ENCODE measurements at regions not wholly inside any gene's neighbourhood (a gene's known extent, or its start where the extent isn't known, plus 50 kb on each side); places are given as distances from the start of the nearest gene placed in this dataset.
"Not testable (repeated sequence)": the region's sequence is repeated elsewhere in the genome, so short reads cannot be mapped to it uniquely, and the experiment has no call there.

DNA sequence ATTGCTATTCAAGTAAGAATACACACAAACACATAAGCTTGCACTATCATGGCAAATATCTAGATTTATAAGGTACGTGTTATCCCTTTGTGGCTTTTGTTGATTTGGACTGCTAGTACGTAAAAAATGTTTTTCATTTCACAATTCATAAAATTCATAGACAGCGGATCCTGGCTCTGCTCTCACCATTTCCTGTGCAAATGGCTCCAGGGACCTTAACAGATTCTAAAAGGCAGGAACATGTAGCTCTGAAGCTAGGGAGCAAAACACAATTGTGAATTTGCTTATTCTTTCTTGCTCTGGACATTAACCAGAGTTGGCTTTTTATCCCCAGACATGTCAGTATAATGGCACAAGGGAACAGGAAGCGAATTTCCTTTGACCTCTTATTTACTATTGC is 1019.9 kb upstream of the WWC1 start:
- no peaks in the 10 kb centered on the region for H3K36me3 Mint-ChIP-seq
- no peaks in the 10 kb centered on the region for H3K4me1 Mint-ChIP-seq
- no peak overlapping the region for H3K4me3 Mint-ChIP-seq
- no peaks in the 10 kb centered on the region for H3K27me3 Mint-ChIP-seq
- H3K9me3 Mint-ChIP-seq, result peaks cover 13% of the 10 kb centered on the region
- H3K27ac Mint-ChIP-seq, result no peak overlapping the region

DNA sequence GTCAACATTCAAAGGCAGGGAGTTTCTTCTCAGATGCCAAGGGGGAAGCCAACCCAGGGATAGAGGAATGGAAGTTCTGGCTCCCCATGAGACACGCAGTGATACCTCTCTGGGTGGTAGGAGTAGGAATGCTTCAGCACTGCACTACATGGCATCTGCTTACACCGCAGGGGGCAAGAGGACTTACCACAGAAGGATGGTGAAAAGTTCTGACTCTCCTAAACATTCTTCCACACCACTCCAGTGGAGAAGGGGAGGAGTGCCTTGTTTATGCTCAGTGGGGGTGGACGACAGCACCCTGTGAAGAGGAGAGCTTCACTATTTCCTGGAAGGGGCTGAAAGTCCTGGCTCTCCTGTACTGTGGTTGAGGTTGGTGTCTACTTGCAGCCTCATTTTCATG is 1011.3 kb upstream of the WWC1 start:
- no peak overlapping the region for H3K4me3 Mint-ChIP-seq
- H3K4me1 Mint-ChIP-seq, result no peaks in the 10 kb centered on the region
- no peak overlapping the region for H3K27ac Mint-ChIP-seq
- no peaks in the 10 kb centered on the region for H3K27me3 Mint-ChIP-seq
- peaks cover 10% of the 10 kb centered on the region for H3K9me3 Mint-ChIP-seq
- no peaks in the 10 kb centered on the region for H3K36me3 Mint-ChIP-seq

DNA sequence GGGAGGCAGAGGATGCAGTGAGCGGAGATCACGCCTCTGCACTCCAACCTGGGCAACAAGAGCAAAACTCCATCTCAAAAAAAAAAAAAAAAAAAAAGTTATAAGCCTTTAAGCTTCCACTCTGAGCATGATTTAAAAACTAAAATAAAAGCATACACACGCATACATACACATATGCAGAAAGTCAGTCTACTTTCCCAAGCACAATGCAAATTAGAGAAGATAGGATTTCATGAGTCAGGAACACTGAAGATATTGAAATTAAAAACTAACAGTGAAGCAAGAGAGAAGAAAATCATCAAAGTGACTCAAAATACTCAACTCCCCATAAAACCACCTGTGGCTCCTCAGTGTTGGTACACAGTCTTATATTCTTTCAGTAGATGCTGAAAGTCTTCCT is 1009.5 kb upstream of the WWC1 start:
- Mint-ChIP-seq H3K27me3 (no peaks in the 10 kb centered on the region), H3K4me1 (no peaks in the 10 kb centered on the region), H3K4me3 (no peak overlapping the region), H3K36me3 (no peaks in the 10 kb centered on the region), H3K27ac (no peak overlapping the region), H3K9me3 (peaks cover 9% of the 10 kb centered on the region)

DNA sequence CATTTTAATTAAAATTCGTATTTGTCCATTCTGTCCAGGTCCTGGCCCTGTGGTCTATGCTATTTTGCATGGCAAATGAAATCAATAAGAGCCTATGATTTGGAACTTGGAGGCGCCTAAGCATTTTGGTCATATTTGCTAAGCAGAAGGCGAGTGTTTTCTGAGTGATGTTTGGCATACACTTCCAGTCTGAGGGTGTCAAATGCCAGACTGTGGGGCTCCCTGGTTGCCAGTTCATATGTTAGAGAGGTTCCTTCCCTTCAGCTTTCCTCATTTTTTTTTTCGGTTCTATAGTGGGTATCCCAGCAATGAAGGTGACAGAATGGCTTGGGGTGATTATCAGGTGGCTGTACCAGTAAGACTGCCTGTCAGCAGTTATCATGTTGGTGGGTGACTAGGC is 1007.8 kb upstream of the WWC1 start:
- Mint-ChIP-seq H3K4me3 (no peak overlapping the region), H3K9me3 (no peaks in the 10 kb centered on the region), H3K36me3 (no peaks in the 10 kb centered on the region), H3K27me3 (no peaks in the 10 kb centered on the region), H3K4me1 (no peaks in the 10 kb centered on the region), H3K27ac (no peak overlapping the region)

DNA sequence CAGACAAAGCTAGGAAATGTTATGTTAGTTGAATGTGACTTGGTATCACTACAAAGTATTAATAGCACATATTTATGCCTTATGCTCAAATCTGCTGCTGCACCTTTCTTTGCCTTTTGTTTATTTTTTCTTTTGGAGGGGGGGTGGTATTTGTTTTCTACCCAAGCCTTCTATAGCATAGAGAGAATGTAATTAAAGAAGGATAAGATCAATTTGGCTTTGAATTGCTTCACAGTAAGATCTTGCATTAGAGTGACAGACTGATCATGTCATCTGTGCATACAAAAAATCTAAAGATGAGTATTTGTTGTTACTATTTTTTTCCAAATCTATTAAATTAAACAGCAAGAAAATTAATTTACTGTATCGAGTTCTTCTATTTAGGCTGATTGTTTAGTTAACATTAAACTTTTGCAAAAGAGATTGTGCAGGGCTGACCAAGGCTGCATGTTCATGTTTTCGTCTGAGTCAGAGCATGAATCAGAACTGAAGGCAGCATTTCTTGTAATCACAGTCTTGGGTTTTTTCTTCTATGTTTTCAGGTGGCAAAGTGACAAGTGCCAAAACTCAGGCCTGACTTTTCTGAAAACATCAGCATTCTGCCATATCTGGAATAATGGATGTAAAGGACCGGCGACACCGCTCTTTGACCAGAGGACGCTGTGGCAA is 1007.1 kb upstream of the WWC1 start:
- Mint-ChIP-seq H3K36me3 (no peaks in the 10 kb centered on the region), H3K9me3 (no peaks in the 10 kb centered on the region), H3K27me3 (no peaks in the 10 kb centered on the region), H3K4me1 (no peaks in the 10 kb centered on the region), H3K4me3 (no peak overlapping the region), H3K27ac (no peak overlapping the region)

DNA sequence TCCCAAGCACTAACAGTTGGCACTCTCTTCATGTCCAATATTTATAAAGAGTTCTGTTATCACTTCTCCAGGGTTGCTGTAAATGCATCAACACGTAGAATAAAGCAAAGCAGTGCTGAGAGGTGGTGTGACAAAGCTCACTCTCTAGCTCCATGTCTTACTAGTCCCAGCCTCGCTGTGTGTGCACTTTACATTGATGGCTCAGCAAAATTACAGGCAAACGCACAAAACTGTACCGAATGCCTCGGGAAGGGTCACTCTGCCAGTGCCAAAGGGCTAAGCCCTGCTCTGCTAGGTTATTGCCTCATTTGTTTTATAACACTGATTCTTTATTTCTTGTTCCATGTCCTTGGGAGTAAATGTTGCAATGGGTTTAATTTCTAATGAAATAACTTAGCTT is 1005.9 kb upstream of the WWC1 start:
- Mint-ChIP-seq H3K36me3 (no peaks in the 10 kb centered on the region), H3K27me3 (no peaks in the 10 kb centered on the region), H3K27ac (no peak overlapping the region), H3K4me1 (no peaks in the 10 kb centered on the region), H3K4me3 (no peak overlapping the region), H3K9me3 (peaks cover 4% of the 10 kb centered on the region)

DNA sequence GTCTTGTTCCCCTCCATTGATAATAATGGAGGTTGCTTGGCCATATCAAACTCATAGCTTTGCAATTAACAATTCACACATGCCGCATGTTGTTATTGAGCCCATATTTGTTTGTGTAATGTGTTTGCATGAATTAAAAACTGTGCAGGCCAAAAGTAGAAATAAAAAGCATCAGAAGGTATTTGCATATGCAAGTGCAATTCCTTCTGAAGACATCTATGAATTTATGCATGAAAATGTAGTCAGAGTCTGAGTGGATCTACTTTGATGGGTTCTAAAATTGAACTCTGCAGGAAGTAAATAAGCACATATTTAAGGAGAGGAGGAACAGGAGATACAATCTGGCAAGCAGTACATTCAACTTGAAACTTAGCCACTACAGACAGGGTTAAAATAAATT is 1004.6 kb upstream of the WWC1 start:
- H3K36me3 Mint-ChIP-seq, result no peaks in the 10 kb centered on the region
- peaks cover 8% of the 10 kb centered on the region for H3K9me3 Mint-ChIP-seq
- H3K4me3 Mint-ChIP-seq, result no peak overlapping the region
- no peaks in the 10 kb centered on the region for H3K4me1 Mint-ChIP-seq
- no peak overlapping the region for H3K27ac Mint-ChIP-seq
- H3K27me3 Mint-ChIP-seq, result no peaks in the 10 kb centered on the region

DNA sequence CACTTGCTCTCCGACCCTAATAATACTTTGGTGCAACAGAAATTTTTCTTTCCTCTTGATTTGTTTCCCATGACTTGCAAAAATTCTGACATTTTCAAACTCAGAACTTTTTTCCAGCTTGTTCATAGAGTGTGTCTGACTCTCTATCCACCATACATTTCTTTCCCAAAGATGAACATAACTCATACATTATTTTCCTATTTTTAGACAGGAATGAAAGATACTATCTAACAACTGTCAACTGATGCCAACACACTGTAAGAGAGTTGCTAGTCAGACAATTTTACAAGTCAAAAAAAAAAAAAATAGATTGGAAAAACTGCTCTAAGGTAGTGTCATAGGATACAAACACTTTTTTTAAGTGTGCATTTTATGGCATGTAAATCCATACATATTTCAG is 1001.0 kb upstream of the WWC1 start:
- H3K9me3 Mint-ChIP-seq, result peaks cover 8% of the 10 kb centered on the region
- no peaks in the 10 kb centered on the region for H3K36me3 Mint-ChIP-seq
- no peak overlapping the region for H3K27ac Mint-ChIP-seq
- H3K4me3 Mint-ChIP-seq, result no peak overlapping the region
- no peaks in the 10 kb centered on the region for H3K27me3 Mint-ChIP-seq
- no peaks in the 10 kb centered on the region for H3K4me1 Mint-ChIP-seq

DNA sequence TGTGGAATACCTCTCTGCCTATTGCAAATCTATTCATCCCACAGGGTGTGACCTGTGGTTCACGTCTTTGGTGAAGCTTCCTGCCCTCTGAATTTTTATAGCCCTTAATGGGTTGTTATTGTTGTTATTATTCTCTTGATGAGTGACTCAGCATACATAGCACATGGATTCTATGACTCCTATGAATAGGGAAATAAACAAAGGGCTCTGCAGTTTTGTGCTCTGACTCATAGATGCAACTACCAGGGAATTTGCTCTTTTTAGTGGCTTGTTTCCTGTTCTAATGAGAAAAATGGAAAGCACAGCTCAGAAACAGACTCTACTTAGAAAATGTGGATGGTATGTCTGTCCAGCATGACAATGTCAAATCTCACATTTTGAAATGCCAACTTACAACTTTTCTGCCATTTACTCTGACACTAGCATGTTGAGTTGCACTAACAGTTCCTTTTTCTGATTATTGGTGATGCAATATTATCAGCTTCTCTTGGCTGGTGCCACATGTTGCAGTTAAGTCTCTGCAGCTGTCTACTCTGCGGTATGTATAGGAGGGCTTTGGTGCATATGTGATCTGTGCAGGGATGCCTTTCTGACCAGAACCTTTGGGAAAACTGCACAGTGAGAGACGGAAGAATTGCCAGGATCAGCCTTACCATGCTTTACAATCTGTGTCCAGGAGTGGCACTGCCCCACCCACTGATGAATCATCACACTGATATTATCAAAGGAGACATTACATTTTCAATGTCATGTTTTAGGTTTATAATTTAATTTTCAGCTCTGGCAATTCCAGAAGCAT is 996.4 kb upstream of the WWC1 start:
- Mint-ChIP-seq H3K27me3 (no peaks in the 10 kb centered on the region), H3K4me1 (no peaks in the 10 kb centered on the region), H3K36me3 (no peaks in the 10 kb centered on the region), H3K9me3 (peaks cover 13% of the 10 kb centered on the region), H3K4me3 (no peak overlapping the region), H3K27ac (no peak overlapping the region)

DNA sequence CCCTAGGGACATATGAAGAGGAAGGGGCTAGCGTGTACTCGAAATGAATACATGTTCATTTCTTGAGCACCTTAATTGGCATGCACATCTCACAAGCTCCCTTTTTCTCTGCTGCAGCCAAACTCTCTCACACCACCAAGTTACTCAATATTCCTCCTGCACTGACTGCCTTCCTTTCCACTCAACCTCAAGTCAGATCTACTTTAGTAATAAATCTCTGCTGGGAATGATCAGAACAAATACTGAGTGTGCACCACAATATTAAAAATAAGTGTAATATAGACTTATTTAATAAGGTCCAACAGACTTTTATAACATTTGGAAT is 995.8 kb upstream of the WWC1 start:
- Mint-ChIP-seq H3K36me3 (no peaks in the 10 kb centered on the region), H3K4me1 (no peaks in the 10 kb centered on the region), H3K27me3 (no peaks in the 10 kb centered on the region), H3K9me3 (peaks cover 9% of the 10 kb centered on the region), H3K27ac (no peak overlapping the region), H3K4me3 (no peak overlapping the region)

DNA sequence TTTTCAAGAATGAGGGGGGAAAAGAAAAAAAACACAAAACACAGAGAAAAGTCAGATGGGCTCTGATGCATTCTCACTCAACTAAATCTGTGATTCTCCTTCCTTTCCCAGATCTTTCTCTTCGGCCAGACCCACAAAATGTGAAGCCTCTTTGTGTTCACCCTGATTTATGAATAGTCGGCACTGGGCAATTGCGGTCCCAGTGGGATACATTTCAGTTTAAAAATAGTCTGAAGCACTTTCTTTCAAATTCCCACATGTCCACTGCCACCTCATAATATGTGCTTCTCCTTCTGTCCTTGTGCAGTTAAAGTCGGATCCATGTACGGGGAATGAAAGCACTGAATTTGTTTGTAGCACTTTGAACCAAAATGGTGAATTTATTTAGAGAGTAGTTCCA is 995.4 kb upstream of the WWC1 start:
- Mint-ChIP-seq H3K4me3 (no peak overlapping the region), H3K27ac (no peak overlapping the region), H3K27me3 (no peaks in the 10 kb centered on the region), H3K9me3 (peaks cover 8% of the 10 kb centered on the region), H3K36me3 (no peaks in the 10 kb centered on the region), H3K4me1 (no peaks in the 10 kb centered on the region)

DNA sequence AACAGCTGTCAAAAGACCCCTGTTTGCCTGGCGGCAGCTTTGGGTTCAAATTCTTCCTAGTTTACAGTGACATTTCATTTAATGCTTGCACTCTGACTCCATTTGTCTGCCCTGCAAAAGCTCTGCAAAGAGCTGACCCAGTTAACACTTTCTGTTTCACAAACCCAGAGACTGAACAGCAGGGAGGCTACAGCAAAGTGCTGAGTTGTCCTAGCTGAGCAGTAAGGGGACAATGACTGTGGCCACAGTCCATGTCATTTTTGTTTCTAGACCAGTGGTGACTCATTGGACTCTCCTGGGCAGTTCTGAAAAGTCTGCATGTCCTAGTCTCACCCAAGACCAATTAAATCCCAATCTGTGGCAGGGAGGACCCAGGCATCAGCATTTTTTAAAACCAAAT is 994.8 kb upstream of the WWC1 start:
- H3K4me3 Mint-ChIP-seq, result no peak overlapping the region
- no peak overlapping the region for H3K27ac Mint-ChIP-seq
- no peaks in the 10 kb centered on the region for H3K36me3 Mint-ChIP-seq
- H3K27me3 Mint-ChIP-seq, result no peaks in the 10 kb centered on the region
- H3K9me3 Mint-ChIP-seq, result peaks cover 5% of the 10 kb centered on the region
- no peaks in the 10 kb centered on the region for H3K4me1 Mint-ChIP-seq

DNA sequence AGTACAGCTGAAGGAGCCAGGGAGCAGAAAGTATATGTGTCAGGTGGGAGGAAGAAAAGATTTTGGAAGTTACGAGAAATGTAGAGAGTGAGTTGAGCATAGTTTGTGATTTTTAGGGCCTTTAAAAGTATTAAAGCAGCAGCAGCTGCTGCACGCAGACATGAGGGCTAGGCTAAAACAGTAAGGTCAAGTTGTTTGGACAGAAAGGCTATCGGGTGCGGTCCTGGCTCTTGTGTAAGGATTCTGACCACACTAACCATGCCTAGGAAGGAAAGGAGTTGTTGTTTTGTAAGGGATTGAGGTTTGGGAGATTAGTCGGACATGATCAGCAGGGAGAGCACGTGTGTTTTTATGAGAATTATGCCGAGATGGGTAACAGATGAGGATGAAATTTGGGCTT is 991.6 kb upstream of the WWC1 start:
- not testable (repeated sequence) for H3K36me3 Mint-ChIP-seq, H3K9me3 Mint-ChIP-seq, H3K27me3 Mint-ChIP-seq, H3K4me1 Mint-ChIP-seq, H3K27ac Mint-ChIP-seq, H3K4me3 Mint-ChIP-seq

DNA sequence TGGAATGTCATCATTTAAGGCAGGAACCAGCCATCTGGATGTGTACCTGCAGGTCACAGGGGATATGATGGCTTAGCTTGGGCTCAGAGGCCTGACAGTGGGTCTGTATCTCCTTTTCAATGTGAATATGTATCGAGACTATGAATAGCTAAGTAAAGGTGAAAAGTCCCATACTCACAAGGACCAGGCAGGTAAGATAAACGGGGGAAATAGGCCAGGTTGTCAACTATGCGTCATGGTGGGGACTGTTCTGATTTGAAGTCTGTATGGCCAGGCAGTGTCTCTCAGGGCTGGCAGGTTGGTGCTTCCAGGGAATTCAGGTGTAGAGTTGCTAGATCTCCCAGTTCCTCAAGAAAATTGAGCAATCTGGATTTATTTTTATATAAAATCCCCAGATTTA is 987.9 kb upstream of the WWC1 start:
- no peak overlapping the region for H3K4me3 Mint-ChIP-seq
- H3K27me3 Mint-ChIP-seq, result no peaks in the 10 kb centered on the region
- H3K9me3 Mint-ChIP-seq, result no peaks in the 10 kb centered on the region
- no peaks in the 10 kb centered on the region for H3K4me1 Mint-ChIP-seq
- H3K36me3 Mint-ChIP-seq, result no peaks in the 10 kb centered on the region
- H3K27ac Mint-ChIP-seq, result no peak overlapping the region

DNA sequence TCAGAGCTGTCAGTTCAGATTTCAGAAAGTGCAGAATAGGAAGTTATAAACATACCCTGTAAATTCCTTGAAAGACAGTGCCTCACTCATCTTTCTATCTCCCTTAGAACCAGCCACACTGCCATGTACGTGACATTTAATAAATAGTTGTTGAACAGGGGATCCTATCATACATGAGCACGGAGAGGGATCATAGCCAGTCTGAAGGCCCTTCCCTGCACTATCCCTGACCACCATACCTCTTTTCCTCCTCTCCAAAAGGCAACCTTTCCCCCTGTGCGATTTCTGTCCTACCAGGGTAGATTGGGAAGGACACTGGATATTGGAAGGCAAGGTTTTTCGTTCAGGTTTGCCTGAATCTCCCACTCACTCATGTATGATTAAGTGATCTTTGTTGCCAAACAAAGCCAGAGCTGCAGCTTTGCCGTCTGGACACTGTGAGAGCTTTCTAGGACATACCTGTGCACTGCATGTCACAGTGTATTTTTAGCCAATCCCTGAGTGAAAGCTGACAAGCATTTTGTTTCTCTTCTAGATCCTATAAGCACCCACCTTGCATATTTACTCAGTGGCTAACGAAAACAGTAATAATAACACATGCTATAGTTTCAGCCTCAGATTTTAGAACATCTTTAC is 986.5 kb upstream of the WWC1 start:
- Mint-ChIP-seq H3K4me1 (no peaks in the 10 kb centered on the region), H3K36me3 (no peaks in the 10 kb centered on the region), H3K9me3 (no peaks in the 10 kb centered on the region), H3K27ac (no peak overlapping the region), H3K4me3 (no peak overlapping the region), H3K27me3 (no peaks in the 10 kb centered on the region)

DNA sequence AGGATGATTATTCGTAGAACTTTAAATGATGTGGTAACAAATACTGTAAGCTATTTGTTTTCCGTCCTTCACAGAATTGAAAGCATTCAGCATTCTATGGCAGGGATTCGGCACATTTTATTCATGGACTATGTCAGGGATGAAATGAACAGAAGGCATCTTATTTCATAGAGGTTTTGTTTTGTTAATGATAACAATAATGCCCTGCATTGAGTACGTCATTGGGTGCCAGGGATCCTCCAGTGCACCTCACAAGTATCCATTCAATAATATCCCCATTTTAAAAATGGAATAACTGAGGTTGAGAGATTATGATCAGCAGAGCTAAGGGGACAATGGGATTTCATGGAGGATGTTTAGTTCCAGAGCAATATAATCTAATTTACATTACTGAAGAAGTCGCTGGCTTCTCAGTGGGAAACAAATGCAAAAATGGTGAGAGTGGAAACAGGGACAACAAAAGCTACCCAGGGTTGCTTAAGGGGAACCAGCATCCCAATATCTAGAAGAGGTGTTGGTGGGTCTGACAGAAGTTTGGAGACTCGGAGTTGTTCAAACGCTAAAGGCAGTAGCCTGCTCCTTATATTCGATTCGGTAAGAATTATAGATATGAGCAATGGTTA is 985.7 kb upstream of the WWC1 start:
- no peaks in the 10 kb centered on the region for H3K36me3 Mint-ChIP-seq
- H3K27ac Mint-ChIP-seq, result no peak overlapping the region
- no peaks in the 10 kb centered on the region for H3K4me1 Mint-ChIP-seq
- no peaks in the 10 kb centered on the region for H3K9me3 Mint-ChIP-seq
- no peak overlapping the region for H3K4me3 Mint-ChIP-seq
- H3K27me3 Mint-ChIP-seq, result no peaks in the 10 kb centered on the region
